CD14-positive monocyte (primary cell): ENCODE measurements at regions not wholly inside any gene's neighbourhood (a gene's known extent, or its start where the extent isn't known, plus 50 kb on each side); places are given as distances from the start of the nearest gene placed in this dataset.

Source experiments
- DNase-seq, 3 donors: peaks; one replicate each; pipeline ENCODE4 v3.0.0-alpha.2; 2011 to 2022
- H2AFZ ChIP-seq: 2 replicates; pipeline ENCODE4 v1.6.0; 2012; ENCODE audit warnings: mild to moderate bottlenecking, low read depth, low read length, inconsistent platforms; ENCODE audit not compliant: insufficient read depth, poor library complexity, severe bottlenecking
- H3K27ac ChIP-seq, 2 donors: 1 replicate in 1 of 2; 2 replicates in 1 of 2; pipeline ENCODE4 v1.5.1; 2012 to 2013; ENCODE audit warnings: low read length in 2 of 2, control low read depth in 1 of 2, inconsistent platforms in 1 of 2, low read depth in 1 of 2, mild to moderate bottlenecking in 1 of 2
- H3K27me3 ChIP-seq, 2 donors: one replicate each; pipeline versions ENCODE4 v1.6.0 to v1.6.1; 2011 to 2013; ENCODE audit warnings: low read length in 2 of 2; ENCODE audit not compliant: control insufficient read depth in 2 of 2, insufficient read depth in 2 of 2
- H3K36me3 ChIP-seq, 2 donors: replicated peaks in 1 of 2; 1 replicate in 1 of 2; 2 replicates in 1 of 2; pipeline versions ENCODE4 v1.5.1 to v1.6.1; 2012 to 2013; ENCODE audit warnings: low read length in 2 of 2, control low read depth in 1 of 2, inconsistent platforms in 1 of 2, mild to moderate bottlenecking in 1 of 2; ENCODE audit not compliant: insufficient read depth in 2 of 2, control insufficient read depth in 1 of 2
- H3K4me1 ChIP-seq, 2 donors: 1 replicate in 1 of 2; 2 replicates in 1 of 2; pipeline versions ENCODE4 v1.5.1 to v1.6.1; 2012 to 2013; ENCODE audit warnings: low read length in 2 of 2, control low read depth in 1 of 2, inconsistent platforms in 1 of 2, mild to moderate bottlenecking in 1 of 2, moderate library complexity in 1 of 2; ENCODE audit not compliant: insufficient read depth in 2 of 2, control insufficient read depth in 1 of 2
- H3K4me2 ChIP-seq: replicated peaks from 2 replicates; pipeline ENCODE3; 2012; ENCODE audit warnings: low read length, moderate library complexity, mild to moderate bottlenecking; ENCODE audit not compliant: poor library complexity, severe bottlenecking; ENCODE audit errors: extremely low read depth
- H3K4me3 ChIP-seq, 3 experiments: fragments of 200-600 bp in 1 of 3; sonication (generic) in 1 of 3; replicated peaks in 1 of 3; 1 replicate in 2 of 3; 2 replicates in 1 of 3; pipeline ENCODE4 v1.5.1; 2011 to 2013; ENCODE audit warnings: low read length in 3 of 3, mild to moderate bottlenecking in 3 of 3, control low read depth in 2 of 3, low read depth in 2 of 3, inconsistent platforms in 1 of 3, moderate library complexity in 1 of 3
- H3K79me2 ChIP-seq: 2 replicates; pipeline ENCODE4 v1.6.0; 2012; ENCODE audit warnings: mild to moderate bottlenecking, control low read depth, inconsistent platforms, low read length, moderate library complexity; ENCODE audit not compliant: insufficient read depth
- H3K9ac ChIP-seq: 2 replicates; pipeline ENCODE4 v1.6.0; 2017; ENCODE audit warnings: low read length, mild to moderate bottlenecking; ENCODE audit not compliant: insufficient read depth, poor library complexity, severe bottlenecking
- H3K9me3 ChIP-seq, 2 donors: replicated peaks in 1 of 2; 1 replicate in 1 of 2; 2 replicates in 1 of 2; pipeline versions ENCODE4 v1.5.1 to v1.6.1; 2012 to 2013; ENCODE audit warnings: low read length in 2 of 2, control low read depth in 1 of 2; ENCODE audit not compliant: control insufficient read depth in 1 of 2, insufficient read depth in 1 of 2
- H4K20me1 ChIP-seq: 2 replicates; pipeline ENCODE4 v1.6.0; 2012; ENCODE audit warnings: mild to moderate bottlenecking, low read length, control low read depth, moderate library complexity; ENCODE audit not compliant: insufficient read depth
- H3K27ac Mint-ChIP-seq, 7 donors: one replicate each; pipeline ENCODE4 v1.8.0; 2020; ENCODE audit warnings: mild to moderate bottlenecking in 7 of 7, mixed read lengths in 7 of 7, moderate library complexity in 6 of 7, inconsistent platforms in 2 of 7
- H3K27me3 Mint-ChIP-seq, 3 donors: one replicate each; pipeline ENCODE4 v1.8.0; 2021 to 2022; ENCODE audit warnings: low read depth in 3 of 3, mild to moderate bottlenecking in 3 of 3, mixed read lengths in 3 of 3, moderate library complexity in 3 of 3, inconsistent platforms in 1 of 3
- H3K36me3 Mint-ChIP-seq, 2 donors: one replicate each; pipeline ENCODE4 v1.8.0; 2020; ENCODE audit warnings: mixed read lengths in 2 of 2, inconsistent platforms in 1 of 2, mild to moderate bottlenecking in 1 of 2
- H3K4me1 Mint-ChIP-seq: one replicate; pipeline ENCODE4 v1.8.0; 2020; ENCODE audit warnings: mild to moderate bottlenecking, mixed read lengths
- H3K4me3 Mint-ChIP-seq, 2 donors: one replicate each; pipeline ENCODE4 v1.8.0; 2020; ENCODE audit warnings: mild to moderate bottlenecking in 2 of 2, mixed read lengths in 2 of 2, moderate library complexity in 1 of 2
- H3K9me3 Mint-ChIP-seq, 7 donors: one replicate each; pipeline ENCODE4 v1.8.0; 2020 to 2022; ENCODE audit warnings: mixed read lengths in 7 of 7, mild to moderate bottlenecking in 6 of 7, moderate library complexity in 6 of 7, inconsistent platforms in 2 of 7
- WGBS: methylation state at CpG from one replicate; pipeline ENCODE4 v1.1.5; 2013; ENCODE audit warnings: missing lambda C conversion rate; ENCODE audit not compliant: insufficient coverage; 5-methylcytosine and 5-hydroxymethylcytosine counted together
- intact Hi-C, 2 donors: fragments of 100-400 bp; cut with micrococcal nuclease; formaldehyde crosslinking; loops; one replicate each; pipeline versions ENCODE4 v1.15.0 to v1.15.1; 2023
- TF ChIP-seq, protein P1 (sequence below): fragments of 200-600 bp; IDR thresholded peaks from one replicate; pipeline ENCODE4 v1.8.0; 2022; ENCODE audit warnings: antibody characterized with exemption, mild to moderate bottlenecking

DNA sequence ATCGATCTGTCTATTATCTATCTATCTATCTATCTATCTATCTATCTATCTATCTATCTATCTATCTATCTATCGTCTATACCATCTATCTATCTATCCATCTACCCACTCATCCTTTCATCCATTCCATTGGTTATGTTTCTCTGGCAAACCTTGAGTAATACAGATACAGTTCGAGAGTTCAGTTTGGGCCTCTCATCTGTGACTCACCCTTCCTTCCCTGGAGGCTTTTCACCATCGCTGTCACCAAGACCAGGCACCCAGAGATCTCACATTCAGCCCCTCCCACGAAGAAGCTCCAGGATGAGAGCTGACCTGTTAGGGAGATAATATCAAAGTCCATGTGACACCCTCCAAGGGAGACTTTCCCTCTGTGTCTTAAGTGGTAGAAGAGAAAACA is 164.1 kb upstream of the CELF4 start:
- no peaks in the 10 kb centered on the region for H3K4me1 Mint-ChIP-seq
- H3K36me3 Mint-ChIP-seq, result no peaks in the 10 kb centered on the region

DNA sequence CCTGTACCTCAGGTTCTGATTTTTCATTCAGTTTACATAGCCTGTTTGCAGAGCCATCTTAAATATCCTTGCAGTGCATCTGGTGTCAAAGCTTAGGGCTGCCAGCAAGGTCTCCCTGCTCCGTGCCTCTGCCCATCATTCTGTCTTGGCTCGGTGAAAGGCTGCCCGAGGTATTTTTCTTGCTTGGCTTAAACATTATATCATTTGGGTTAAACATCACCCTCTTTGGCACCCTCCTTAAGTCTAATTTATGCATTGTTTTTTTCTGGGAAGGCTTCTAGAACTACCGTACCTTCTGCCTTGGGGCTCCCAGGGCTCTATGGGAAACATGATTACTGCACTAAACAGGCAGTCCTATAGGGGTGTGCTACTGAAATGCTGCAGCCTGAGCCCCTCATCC is 158.6 kb upstream of the CELF4 start:
- no peaks in the 10 kb centered on the region for H3K4me1 ChIP-seq
- H3K9ac ChIP-seq, result no peak overlapping the region
- no peaks in the 10 kb centered on the region for H3K9me3 ChIP-seq
- H4K20me1 ChIP-seq, result no peaks in the 10 kb centered on the region
- no peaks in the 10 kb centered on the region for H3K36me3 ChIP-seq
- H3K27ac ChIP-seq, result no peak overlapping the region
- no peak overlapping the region for H3K27ac Mint-ChIP-seq
- WGBS, result 86% methylated on average over 2 of the region's 4 CpGs
- no peaks in the 10 kb centered on the region for H3K36me3 Mint-ChIP-seq
- H3K27me3 ChIP-seq, result no peaks in the 10 kb centered on the region
- intact Hi-C loops, result no loop called here
- DNase-seq, result no peak
- peaks cover 3% of the 10 kb centered on the region for H3K4me1 Mint-ChIP-seq
- TF ChIP-seq, protein P1, sequence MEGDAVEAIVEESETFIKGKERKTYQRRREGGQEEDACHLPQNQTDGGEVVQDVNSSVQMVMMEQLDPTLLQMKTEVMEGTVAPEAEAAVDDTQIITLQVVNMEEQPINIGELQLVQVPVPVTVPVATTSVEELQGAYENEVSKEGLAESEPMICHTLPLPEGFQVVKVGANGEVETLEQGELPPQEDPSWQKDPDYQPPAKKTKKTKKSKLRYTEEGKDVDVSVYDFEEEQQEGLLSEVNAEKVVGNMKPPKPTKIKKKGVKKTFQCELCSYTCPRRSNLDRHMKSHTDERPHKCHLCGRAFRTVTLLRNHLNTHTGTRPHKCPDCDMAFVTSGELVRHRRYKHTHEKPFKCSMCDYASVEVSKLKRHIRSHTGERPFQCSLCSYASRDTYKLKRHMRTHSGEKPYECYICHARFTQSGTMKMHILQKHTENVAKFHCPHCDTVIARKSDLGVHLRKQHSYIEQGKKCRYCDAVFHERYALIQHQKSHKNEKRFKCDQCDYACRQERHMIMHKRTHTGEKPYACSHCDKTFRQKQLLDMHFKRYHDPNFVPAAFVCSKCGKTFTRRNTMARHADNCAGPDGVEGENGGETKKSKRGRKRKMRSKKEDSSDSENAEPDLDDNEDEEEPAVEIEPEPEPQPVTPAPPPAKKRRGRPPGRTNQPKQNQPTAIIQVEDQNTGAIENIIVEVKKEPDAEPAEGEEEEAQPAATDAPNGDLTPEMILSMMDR, result no peak
- peaks cover 0 to 2% (median 1%) of the 10 kb centered on the region in 3 donors for H3K27me3 Mint-ChIP-seq
- no peak overlapping the region for H2AFZ ChIP-seq
- no peak overlapping the region for H3K4me3 ChIP-seq
- H3K4me2 ChIP-seq, result no peak overlapping the region
- no peak overlapping the region for H3K4me3 Mint-ChIP-seq
- H3K79me2 ChIP-seq, result no peaks in the 10 kb centered on the region
- H3K9me3 Mint-ChIP-seq, result peaks cover 0 to 2% (median 0%) of the 10 kb centered on the region in 7 donors

More for the DNA sequence above, 164.1 kb upstream of the CELF4 start:
- Histone ChIP-seq H3K27ac (no peak overlapping the region), H3K4me2 (no peak overlapping the region), H3K9me3 (no peaks in the 10 kb centered on the region), H3K9ac (no peak overlapping the region), H2AFZ (no peak overlapping the region), H3K79me2 (no peaks in the 10 kb centered on the region), H3K27me3 (no peaks in the 10 kb centered on the region), H3K4me1 (no peaks in the 10 kb centered on the region), H4K20me1 (no peaks in the 10 kb centered on the region), H3K36me3 (no peaks in the 10 kb centered on the region), H3K4me3 (no peak overlapping the region)
- H3K27me3 Mint-ChIP-seq, result peaks cover 0 to 4% (median 0%) of the 10 kb centered on the region in 3 donors
- H3K9me3 Mint-ChIP-seq, result peaks cover 0 to 5% (median 2%) of the 10 kb centered on the region in 7 donors
- 73% methylated on average over 2 of the region's 5 CpGs for WGBS
- intact Hi-C loops, result no loop called here
- H3K27ac Mint-ChIP-seq, result no peak overlapping the region
- H3K4me3 Mint-ChIP-seq, result no peak overlapping the region
- TF ChIP-seq, protein P1, result no peak
- DNase-seq, result no peak
